Midbrain (tissue), 1 donor: ENCODE measurements at regions not wholly inside any gene's neighbourhood (a gene's known extent, or its start where the extent isn't known, plus 50 kb on each side); places are given as distances from the start of the nearest gene placed in this dataset.
A peak's percentile ranks its signal among the peaks of the same experiment; 100 is the strongest.
"Not testable (repeated sequence)": the region's sequence is repeated elsewhere in the genome, so short reads cannot be mapped to it uniquely, and the experiment has no call there.

Experiments used
- DNase-seq: peaks from one replicate; lab custom pipeline; 2025; lab: John Stamatoyannopoulos, UW

- DNase-seq, result not testable (repeated sequence)
These were observed 56.1 kb downstream of the ZNF22 start for GRCh38 chr10:45056806-45057205.

DNA sequence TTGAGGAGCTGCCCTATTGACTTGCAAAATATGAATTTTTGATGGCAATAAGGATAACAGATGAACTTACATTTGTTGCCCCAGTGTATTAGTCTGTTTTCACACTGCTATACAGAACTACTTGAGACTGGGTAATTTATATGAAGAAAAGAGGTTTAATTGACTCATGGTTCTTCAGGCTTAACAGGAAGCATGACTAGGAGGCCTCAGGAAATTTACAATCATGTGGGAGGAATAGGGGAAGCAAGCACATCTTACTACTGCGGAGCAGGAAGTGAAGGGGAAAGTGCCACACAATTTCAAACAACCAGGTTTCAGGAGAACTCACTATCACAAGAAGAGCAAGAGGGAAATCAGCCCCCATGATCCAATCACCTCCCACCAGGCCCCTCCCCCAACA is 57.9 kb downstream of the ZNF22 start:
- DNase-seq, result no peak

GRCh38 chr10:45058992-45059561 is 58.4 kb downstream of the ZNF22 start:
- DNase-seq, result no peak

GRCh38 chr10:45059632-45060031 is 58.9 kb downstream of the ZNF22 start:
- DNase-seq, result no peak

DNA sequence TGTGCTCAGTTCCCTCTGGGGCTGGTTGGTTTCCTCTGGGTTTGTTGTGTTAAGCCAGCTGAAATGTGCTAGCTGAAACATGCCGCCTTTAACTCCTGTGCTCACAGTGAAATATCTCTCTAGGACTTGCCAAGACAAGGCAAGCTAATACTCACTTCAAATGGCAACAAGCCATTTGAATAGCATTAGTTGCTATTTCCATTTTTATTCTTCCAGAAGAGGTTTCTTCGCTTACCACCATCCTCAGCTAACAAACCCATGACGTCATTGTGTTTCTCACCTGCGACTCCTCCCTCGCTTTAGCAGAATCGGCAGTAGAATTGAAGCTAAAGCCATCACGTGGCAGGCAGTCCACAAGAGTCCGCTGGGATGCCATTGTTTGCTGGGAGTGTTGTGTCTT is 61.3 kb downstream of the ZNF22 start:
- no peak for DNase-seq

GRCh38 chr10:45063591-45064231 is 63.0 kb downstream of the ZNF22 start:
- DNase-seq, result peak; percentile 23

DNA sequence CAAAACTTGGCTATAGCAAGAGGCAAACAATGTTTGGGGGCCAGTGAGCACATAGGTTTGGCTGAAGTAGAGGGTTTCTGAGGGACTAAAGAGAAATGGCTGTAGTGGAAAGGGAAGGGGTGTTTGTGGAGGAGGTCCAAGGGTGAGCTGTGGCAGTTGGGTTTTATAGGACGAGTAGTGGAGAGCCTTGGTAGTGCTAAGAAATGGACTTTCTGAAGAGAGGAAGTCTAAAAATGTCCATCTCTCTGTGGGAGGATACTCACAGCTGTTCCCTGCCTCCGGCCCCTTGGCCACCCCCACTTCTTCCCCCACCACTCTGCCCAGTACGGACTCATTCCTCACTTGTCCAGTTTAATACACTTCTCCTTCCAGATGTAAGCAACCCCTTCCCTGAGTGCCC is 64.3 kb downstream of the ZNF22 start:
- no peak for DNase-seq

GRCh38 chr10:45071043-45071813 is 70.5 kb downstream of the ZNF22 start:
- DNase-seq, result no peak

DNA sequence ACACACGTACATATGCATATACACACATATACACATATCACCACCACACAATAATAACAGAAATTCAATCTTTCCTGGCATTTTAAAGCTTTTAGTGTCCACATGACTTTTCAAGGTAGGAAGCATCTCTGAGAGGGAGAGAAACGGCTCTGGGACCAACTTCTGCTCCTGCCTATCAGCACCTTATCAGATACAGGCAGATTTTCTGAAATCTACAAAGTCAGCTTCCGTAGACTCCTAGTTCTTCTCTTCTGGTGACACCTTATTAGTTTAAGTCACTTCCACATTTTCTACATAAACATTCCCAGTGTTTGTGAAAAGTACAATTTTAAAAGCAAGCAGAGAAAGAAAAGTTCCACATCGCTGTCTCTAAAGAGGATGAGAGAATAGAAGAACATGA is 74.5 kb downstream of the ZNF22 start:
- DNase-seq, result no peak

GRCh38 chr10:45075826-45076380 is 75.2 kb downstream of the ZNF22 start:
- no peak for DNase-seq

- no peak for DNase-seq
These were observed 76.2 kb downstream of the ZNF22 start for GRCh38 chr10:45076891-45077290.

DNA sequence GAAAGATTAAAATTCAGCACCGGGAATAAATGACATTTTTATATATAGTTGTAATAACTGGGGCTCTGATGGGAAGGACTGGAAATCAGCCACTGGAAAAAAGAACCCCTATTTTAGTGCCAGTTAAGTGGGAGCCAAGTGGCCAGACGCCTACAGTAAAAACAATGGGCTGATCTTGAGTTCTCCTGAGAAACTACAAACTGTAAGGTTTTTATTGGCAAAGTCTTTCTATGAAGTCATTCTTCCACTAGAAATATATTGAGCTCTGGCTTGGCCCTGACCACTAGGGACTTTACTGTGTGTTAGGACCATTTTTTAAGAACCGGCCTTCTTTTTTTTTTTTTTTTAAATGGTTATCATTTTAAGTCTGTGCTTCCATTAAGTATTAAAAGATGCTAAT is 79.6 kb downstream of the ZNF22 start:
- no peak for DNase-seq

GRCh38 chr10:45082176-45082575 is 81.5 kb downstream of the ZNF22 start:
- no peak for DNase-seq

DNA sequence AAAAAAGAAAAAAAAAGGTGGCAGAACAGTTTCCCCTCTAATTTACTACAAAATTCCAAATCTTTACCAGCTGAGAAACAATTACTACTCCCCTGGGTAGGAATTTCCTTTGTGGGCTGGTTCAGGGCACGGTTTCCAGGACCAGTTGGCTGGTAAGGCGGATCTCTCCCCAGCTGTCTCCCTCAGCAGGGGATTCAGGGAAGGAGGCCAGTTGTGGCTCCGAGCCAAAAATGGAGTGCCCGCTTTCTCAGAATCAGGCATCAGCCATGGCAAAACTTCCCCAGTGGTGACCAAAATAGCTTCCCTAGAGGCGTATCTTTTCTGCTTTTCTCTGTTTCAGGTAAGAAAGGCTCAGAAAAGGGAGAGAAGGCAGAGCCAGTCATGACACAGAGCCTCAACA is 91.2 kb downstream of the ZNF22 start:
- DNase-seq, result no peak

- DNase-seq, result no peak
These were observed 93.2 kb downstream of the ZNF22 start for GRCh38 chr10:45093945-45094344.

GRCh38 chr10:45095286-45095685 is 94.6 kb downstream of the ZNF22 start:
- DNase-seq, result no peak

- DNase-seq, result no peak
These were observed 95.3 kb downstream of the ZNF22 start for GRCh38 chr10:45096001-45096400.

DNA sequence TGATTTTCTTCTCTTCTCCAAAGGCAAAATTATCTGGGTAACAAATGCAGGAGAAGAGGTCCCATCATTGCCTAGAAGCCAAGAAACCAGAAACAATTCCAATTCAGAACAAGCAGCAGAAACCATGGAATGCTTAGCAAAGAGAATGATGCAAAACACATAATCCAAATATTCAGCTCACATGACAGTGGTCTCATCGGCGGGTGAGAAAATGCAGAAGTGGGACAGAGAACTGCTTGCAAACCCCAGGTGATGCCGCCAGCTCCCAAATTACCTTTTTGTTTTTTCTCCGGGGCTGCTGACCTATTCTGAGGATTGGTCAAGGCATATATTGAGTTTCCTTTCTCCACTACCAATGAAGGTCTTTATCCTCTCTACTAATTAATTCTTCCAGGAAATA is 99.7 kb downstream of the ZNF22 start:
- no peak for DNase-seq

- DNase-seq, result no peak
These were observed 104.0 kb downstream of the ZNF22 start for GRCh38 chr10:45104674-45105073.

- not testable (repeated sequence) for DNase-seq
These were observed 104.6 kb downstream of the ZNF22 start for GRCh38 chr10:45105309-45105708.

DNA sequence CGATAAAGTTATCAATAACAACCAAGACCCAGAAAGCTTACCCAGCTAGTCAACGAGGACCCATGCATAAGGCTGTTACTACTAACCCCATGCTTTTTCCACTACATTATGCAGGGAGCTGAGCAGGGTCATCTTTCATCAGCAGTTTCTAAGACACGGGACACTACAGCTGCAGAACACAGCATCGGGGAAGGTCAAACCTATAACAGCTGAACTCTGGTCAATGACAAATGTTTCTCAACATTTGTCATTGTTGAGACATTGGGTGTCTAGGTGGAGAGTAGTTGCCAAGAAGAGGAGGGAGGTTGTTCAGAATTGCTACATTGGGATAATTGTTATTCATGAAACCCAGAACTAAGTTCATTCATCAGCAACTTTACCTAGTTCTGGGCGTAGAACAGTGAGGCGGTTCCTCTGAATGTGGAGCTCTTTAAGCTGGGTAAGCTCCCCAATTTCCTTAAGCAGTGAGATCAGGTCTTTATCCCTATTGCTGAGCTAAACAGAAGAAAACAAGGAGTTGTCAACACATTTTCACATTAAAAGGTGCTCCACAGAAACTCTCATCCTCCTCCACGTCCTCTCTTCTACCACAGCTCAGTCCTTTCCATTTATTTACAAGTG is 105.6 kb downstream of the ZNF22 start:
- DNase-seq, result no peak

DNA sequence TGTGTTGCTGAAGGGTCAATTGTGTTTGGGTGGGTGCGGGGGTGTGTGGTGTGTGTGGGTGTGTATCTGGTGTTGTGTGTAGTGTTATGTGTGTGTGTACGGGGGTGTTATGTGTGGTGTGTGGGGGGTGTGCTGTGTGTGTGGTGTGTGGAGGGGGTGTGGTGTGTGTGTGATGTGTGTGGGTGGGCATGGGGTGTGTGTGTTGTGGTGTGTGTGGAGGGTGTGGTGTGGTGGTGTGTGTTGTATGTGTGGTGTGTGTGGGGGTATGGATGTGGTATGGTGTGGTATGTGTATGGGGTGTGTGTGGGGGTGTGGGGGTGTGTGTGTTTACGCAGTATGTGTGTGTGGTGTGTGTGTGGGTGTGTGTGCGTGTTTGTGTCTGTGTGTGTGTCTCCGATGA is 110.8 kb downstream of the ZNF22 start:
- DNase-seq, result no peak

DNA sequence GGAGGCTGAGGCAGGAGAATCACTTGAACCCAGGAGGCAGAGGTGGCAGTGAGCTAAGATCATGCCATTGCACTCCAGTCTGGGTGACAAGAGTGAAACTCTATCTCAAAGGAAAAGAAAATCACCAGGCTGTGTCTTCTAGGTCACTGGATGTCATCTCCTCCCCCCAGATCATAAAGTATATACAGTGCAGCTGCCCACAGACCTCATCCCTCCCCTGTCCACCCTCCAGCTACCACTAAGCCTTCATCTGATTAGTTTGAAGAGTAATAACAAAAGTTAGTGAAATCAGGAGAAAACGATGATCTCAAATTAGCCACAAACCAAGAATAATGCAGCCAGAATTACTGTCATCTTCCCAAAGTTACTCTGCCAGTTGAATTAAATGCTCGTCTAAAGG is 117.2 kb downstream of the ZNF22 start:
- not testable (repeated sequence) for DNase-seq
